IgD-negative memory B cell (primary cell): ENCODE measurements at regions not wholly inside any gene's neighbourhood (a gene's known extent, or its start where the extent isn't known, plus 50 kb on each side); places are given as distances from the start of the nearest gene placed in this dataset.

Experiments
- H3K27ac Mint-ChIP-seq, 3 donors: one replicate each; pipeline ENCODE4 v1.8.0; 2020 to 2022; ENCODE audit warnings: mild to moderate bottlenecking in 3 of 3, mixed read lengths in 3 of 3, moderate library complexity in 1 of 3
- H3K27me3 Mint-ChIP-seq: one replicate; pipeline ENCODE4 v1.8.0; 2021; ENCODE audit warnings: mixed read lengths
- H3K36me3 Mint-ChIP-seq: one replicate; pipeline ENCODE4 v1.8.0; 2020; ENCODE audit warnings: mild to moderate bottlenecking, mixed read lengths
- H3K4me1 Mint-ChIP-seq, 3 donors: one replicate each; pipeline ENCODE4 v1.8.0; 2020 to 2022; ENCODE audit warnings: mixed read lengths in 3 of 3, mild to moderate bottlenecking in 1 of 3
- H3K4me3 Mint-ChIP-seq, 4 donors: one replicate each; pipeline ENCODE4 v1.8.0; 2020 to 2022; ENCODE audit warnings: mild to moderate bottlenecking in 4 of 4, mixed read lengths in 4 of 4, moderate library complexity in 3 of 4
- H3K9me3 Mint-ChIP-seq, 3 donors: one replicate each; pipeline ENCODE4 v1.8.0; 2020 to 2021; ENCODE audit warnings: mixed read lengths in 3 of 3, mild to moderate bottlenecking in 1 of 3

DNA sequence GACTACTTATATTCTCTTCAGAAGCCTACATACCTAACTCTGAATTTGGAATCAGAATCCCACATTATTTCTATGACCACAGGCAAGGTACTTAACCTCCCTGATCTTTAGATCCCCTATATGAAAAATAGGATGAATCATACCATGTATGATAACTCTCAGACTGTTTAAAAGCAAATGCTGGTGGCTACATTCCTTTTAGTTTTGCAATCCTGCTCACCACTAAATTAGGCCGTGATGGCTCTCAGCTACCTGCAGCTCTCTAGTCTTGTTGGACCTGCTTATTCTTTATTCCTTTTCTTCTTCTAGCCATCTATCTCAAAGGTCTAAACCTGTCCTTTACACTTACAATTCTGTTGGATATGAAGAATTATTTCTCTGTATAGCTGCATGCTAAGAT is 303.4 kb upstream of the ATP10B start:
- Mint-ChIP-seq H3K4me1 (no peaks in the 10 kb centered on the region), H3K27ac (no peak overlapping the region), H3K27me3 (peaks cover 3% of the 10 kb centered on the region), H3K36me3 (no peaks in the 10 kb centered on the region), H3K4me3 (no peak overlapping the region), H3K9me3 (peaks cover 4 to 6% (median 4%) of the 10 kb centered on the region in 3 donors)

DNA sequence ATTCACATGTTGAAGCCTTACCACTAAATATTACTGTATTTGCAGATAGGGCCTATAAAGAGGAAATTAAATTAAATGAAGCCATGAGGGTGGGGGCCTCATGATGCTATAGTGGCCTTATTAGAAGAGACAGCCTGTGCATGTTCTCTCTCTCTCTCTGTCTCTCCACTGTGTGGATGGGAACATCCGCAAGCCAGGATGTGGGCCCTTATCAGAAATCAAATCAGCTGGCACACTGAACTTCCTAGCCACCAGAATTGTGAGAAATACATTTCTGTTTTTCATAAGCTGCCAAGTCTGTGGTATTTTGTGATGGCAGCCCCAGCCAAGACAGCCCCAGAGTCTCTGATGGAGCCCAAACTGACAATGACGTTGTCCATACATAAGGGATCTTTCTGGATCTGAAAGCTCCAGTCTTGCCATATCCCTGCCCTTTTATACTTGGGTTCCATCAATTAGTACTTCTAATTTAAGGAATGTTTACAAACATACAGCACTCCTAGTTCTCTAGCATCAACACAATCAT is 300.5 kb upstream of the ATP10B start:
- H3K9me3 Mint-ChIP-seq, result peaks cover 0 to 6% (median 4%) of the 10 kb centered on the region in 3 donors
- no peaks in the 10 kb centered on the region for H3K36me3 Mint-ChIP-seq
- H3K27ac Mint-ChIP-seq, result no peak overlapping the region
- H3K4me3 Mint-ChIP-seq, result no peak overlapping the region
- H3K27me3 Mint-ChIP-seq, result peaks cover 3% of the 10 kb centered on the region
- H3K4me1 Mint-ChIP-seq, result no peaks in the 10 kb centered on the region

DNA sequence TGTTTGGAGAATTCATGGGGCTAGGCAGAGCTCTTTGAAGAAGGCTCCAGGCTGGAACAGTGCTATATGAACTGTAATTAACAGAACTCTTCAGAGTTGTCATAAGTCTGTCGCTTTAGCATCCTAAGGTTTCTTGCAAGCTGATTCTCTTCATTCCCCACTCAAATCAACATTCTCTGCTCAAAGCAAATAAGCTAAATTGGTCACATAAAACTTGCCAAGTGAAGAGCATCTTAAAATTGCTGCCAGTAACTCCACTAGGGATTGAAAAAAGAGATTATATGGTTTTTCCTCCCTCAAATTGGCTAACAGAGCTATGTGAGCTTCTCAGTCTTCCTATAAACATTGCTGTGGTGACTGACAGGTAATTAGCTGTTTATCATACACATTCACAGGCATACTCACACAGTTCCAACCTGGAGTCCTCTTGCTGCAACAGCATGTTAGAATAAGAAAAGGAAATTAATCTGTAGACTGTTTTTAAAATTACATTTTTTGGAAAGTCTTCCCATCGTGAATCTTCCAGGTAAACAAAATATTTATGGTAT is 298.5 kb upstream of the ATP10B start:
- H3K27ac Mint-ChIP-seq, result no peak overlapping the region
- H3K4me1 Mint-ChIP-seq, result no peaks in the 10 kb centered on the region
- H3K27me3 Mint-ChIP-seq, result peaks cover 2% of the 10 kb centered on the region
- H3K4me3 Mint-ChIP-seq, result no peak overlapping the region
- H3K9me3 Mint-ChIP-seq, result peaks cover 2 to 9% (median 2%) of the 10 kb centered on the region in 3 donors
- H3K36me3 Mint-ChIP-seq, result peaks cover 2% of the 10 kb centered on the region

DNA sequence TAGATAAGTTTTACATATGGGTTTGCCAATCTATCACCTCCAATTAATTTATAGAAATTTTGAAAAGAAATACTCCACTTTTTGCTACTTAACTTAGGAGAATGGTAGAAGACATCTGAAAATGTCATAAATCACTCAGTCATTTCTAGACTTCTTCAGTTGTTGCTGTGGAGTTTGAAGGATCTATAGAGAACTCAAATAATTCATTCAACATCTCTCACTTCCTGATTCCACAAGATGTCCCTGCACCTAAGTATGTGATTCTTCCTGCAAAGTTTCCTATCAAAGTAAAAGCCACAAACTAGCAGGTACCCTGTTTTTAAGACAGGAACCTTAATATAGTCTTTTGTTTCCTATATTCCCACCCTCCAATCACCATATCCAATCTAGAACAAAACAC is 297.1 kb upstream of the ATP10B start:
- Mint-ChIP-seq H3K27ac (no peak overlapping the region), H3K4me3 (no peak overlapping the region), H3K27me3 (peaks cover 2% of the 10 kb centered on the region), H3K9me3 (peaks cover 0 to 13% (median 2%) of the 10 kb centered on the region in 3 donors), H3K4me1 (no peaks in the 10 kb centered on the region), H3K36me3 (peaks cover 2% of the 10 kb centered on the region)

DNA sequence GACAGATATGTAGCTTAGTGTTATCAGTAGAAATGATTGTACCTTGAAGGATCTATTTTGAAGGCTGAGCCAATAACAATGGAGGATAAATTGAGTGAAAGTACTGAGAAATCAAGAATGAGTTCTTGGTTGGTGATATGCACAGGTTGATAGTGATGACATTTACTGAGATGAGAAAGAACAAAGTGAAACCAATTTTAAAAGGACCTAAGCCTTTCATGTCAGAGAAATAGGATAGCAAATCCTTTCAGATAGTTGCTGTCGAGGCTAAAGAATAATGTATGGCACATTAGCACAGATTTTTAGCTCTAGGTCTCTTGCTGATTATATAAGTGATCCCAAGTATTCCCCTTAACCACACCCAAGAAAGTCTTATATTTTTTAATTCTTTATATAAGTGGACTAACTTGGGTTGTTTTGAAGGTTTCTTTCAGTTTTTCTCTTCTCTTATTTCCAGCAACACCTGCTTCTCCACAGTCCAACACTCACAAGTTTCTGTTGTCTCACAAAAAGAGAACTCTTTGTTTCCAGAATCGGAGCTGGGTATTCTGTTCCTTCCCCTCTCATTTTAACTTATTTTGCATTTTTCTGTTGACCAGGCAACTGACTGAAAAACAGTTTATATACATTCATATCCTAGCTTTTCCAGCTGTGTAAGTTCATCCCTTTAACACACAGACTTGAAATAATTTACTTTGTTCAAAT is 286.9 kb upstream of the ATP10B start:
- H3K4me1 Mint-ChIP-seq, result no peaks in the 10 kb centered on the region
- H3K27me3 Mint-ChIP-seq, result no peaks in the 10 kb centered on the region
- H3K9me3 Mint-ChIP-seq, result peaks cover 0 to 11% (median 2%) of the 10 kb centered on the region in 3 donors
- H3K27ac Mint-ChIP-seq, result no peak overlapping the region
- no peaks in the 10 kb centered on the region for H3K36me3 Mint-ChIP-seq
- no peak overlapping the region for H3K4me3 Mint-ChIP-seq

DNA sequence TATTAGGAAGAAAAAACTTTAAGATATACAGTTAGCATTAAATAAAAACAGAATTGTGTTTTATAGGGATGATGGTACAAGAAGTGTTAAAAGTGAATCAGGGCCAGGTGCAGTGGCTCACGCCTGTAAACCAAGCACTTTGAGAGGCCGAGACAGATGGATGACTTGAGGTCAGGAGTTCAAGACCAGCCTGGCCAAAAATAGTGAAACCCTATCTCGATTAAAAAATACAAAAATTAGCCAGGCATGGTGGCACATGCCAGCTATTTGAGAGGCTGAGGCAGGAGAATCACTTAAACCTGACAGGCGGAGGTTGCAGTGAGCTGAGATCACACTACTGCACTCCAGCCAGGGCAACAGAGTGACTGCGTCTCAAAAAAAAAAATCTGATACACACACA is 282.9 kb upstream of the ATP10B start:
- Mint-ChIP-seq H3K36me3 (no peaks in the 10 kb centered on the region), H3K4me3 (no peak overlapping the region), H3K9me3 (no peaks in the 10 kb centered on the region), H3K4me1 (no peaks in the 10 kb centered on the region), H3K27ac (no peak overlapping the region), H3K27me3 (peaks cover 5% of the 10 kb centered on the region)

DNA sequence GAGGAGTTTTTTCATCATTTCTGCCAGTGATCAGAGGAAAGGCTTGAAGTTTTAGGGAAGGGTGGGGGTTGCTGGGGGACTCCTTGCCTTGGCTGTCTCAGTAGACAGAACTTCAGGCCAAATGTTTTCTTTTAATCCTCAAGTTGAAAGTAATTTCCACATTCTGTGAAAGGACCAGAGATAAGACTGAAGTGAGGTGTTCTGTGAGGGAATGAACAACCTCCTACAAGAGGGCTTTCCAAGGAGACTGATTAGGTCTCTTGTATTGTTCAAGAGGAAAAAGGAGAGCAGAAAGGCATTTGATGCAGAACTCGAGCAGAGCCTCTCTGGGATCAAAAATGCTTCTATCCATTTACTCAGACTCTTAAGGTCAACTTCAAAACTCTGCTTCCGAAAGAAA is 282.1 kb upstream of the ATP10B start:
- Mint-ChIP-seq H3K4me3 (no peak overlapping the region), H3K9me3 (no peaks in the 10 kb centered on the region), H3K36me3 (no peaks in the 10 kb centered on the region), H3K27me3 (peaks cover 5% of the 10 kb centered on the region), H3K27ac (no peak overlapping the region), H3K4me1 (no peaks in the 10 kb centered on the region)

DNA sequence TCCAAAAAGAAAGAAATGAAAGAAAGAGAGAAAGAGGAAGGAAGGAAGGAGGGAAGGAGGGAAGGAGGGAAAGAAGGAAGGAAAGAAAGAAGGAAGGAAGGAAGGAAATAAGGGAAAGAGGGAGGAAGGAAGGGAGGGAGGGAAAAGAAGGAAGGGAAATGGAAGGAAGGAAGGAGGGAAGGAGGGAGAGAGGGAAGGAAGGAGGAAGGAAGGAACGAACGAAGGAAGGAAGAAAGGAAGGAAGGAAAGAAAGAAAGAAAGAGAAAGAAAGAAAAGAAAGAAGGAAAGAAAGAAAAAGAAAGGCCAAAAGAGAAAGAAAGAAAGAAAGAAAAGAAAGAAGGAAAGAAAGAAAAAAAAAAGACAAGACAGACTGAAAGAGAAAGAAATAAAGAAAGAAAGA is 263.9 kb upstream of the ATP10B start:
- Mint-ChIP-seq H3K4me1 (no peaks in the 10 kb centered on the region), H3K36me3 (no peaks in the 10 kb centered on the region), H3K27me3 (peaks cover 2% of the 10 kb centered on the region), H3K9me3 (no peaks in the 10 kb centered on the region), H3K27ac (no peak overlapping the region), H3K4me3 (no peak overlapping the region)

DNA sequence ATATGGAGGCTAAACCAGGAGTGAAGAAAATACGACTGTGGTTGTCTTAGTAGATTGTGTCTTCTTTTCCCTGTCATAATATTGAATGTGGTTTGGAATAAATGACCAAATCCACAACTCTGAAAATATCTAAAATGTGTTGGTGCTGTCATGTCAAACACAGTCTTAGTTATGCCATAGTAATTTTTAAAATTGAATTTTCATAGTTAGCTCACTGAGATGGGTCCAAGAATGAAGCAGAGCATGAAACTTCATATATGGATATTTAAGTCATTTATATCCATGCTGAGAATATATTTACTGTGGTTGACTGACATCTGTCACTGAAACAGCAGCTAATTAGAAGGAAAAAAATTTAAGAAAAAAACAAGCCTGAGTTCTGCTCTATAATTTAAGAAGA is 260.4 kb upstream of the ATP10B start:
- no peaks in the 10 kb centered on the region for H3K36me3 Mint-ChIP-seq
- H3K9me3 Mint-ChIP-seq, result no peaks in the 10 kb centered on the region
- no peak overlapping the region for H3K27ac Mint-ChIP-seq
- no peaks in the 10 kb centered on the region for H3K4me1 Mint-ChIP-seq
- no peak overlapping the region for H3K4me3 Mint-ChIP-seq
- peaks cover 2% of the 10 kb centered on the region for H3K27me3 Mint-ChIP-seq

DNA sequence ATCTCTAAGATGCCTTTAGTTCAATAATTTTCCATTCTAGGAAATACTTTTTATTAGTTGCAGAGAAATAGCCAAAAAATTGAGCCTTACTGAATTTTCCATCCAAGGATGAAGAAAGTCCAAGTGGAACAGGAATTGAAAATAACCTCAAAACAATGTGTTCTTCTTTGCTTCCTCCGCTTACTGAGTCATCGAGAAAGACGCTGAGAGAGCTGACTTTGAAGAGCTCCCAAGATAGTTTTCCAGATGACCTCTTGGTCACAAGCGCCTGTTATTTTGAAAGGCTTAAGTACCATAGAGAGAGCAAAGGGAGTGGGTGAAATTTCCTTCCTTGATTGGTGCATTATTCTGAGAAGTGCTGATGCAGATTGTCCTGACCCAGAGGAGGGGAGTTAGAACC is 253.5 kb upstream of the ATP10B start:
- H3K4me3 Mint-ChIP-seq, result no peak overlapping the region
- no peaks in the 10 kb centered on the region for H3K27me3 Mint-ChIP-seq
- H3K36me3 Mint-ChIP-seq, result no peaks in the 10 kb centered on the region
- H3K27ac Mint-ChIP-seq, result no peak overlapping the region
- H3K9me3 Mint-ChIP-seq, result peaks cover 0 to 2% (median 0%) of the 10 kb centered on the region in 3 donors
- no peaks in the 10 kb centered on the region for H3K4me1 Mint-ChIP-seq

DNA sequence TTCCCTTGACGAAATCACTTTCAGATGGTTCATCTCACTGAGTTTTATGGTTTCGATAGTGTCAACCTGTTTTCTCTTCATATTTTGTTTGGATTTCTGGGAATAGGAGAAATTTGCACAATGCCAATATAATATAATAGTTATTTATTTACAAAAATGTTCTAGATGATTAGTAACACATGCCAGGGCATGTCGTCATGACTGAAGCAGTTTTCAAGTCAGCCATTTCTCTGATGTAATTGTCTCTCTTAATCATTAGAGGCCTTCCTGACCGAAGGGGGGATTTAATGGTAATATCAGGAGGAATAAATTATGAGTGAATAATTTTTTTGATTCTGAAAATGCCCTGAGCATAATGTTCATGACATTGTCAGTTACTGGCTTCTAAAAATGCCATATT is 246.5 kb upstream of the ATP10B start:
- Mint-ChIP-seq H3K27ac (no peak overlapping the region), H3K36me3 (peaks cover 1% of the 10 kb centered on the region), H3K4me3 (no peak overlapping the region), H3K4me1 (no peaks in the 10 kb centered on the region), H3K9me3 (peaks cover 0 to 4% (median 1%) of the 10 kb centered on the region in 3 donors), H3K27me3 (no peaks in the 10 kb centered on the region)

DNA sequence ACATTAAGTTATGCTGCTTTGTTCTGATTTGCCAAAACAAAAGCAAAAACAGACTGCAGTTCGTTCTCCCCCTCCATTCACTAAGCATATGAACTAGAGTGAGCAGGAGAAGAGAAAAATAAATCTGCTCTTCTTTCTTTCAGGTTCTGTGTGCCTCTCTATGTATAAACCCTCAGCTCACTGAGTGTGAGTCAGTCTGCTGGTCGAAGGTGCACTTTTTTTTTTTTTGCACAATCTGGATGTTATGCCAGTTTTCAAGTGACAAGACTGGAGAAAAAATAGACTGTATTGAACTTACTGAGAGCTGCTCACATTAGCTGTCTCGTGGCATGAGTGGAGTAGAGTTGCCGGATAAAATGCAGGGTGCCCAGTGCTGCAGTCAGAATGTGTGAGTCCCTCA is 244.6 kb upstream of the ATP10B start:
- Mint-ChIP-seq H3K4me3 (no peak overlapping the region), H3K27me3 (no peaks in the 10 kb centered on the region), H3K36me3 (peaks cover 1% of the 10 kb centered on the region), H3K4me1 (no peaks in the 10 kb centered on the region), H3K27ac (no peak overlapping the region), H3K9me3 (peaks cover 0 to 4% (median 3%) of the 10 kb centered on the region in 3 donors)

DNA sequence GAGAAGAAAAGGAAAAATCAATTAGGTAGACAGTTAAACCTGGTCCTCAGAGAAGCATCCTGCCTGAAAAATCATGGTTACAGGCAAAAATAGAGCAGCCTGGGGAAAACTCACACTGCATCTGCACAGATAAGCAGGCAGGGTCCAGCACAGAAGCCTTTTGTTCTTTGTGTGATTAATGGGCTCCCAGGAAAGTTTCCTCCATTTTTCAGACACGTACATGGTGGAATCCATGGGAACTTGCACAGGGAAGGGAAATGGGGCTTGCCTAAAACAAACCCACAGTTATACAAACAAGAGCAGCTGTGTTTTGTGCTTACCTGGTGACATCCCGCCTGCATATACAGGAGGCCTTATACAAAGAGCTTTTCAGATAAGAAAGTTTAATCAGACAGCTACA is 243.9 kb upstream of the ATP10B start:
- H3K27me3 Mint-ChIP-seq, result no peaks in the 10 kb centered on the region
- no peak overlapping the region for H3K27ac Mint-ChIP-seq
- H3K36me3 Mint-ChIP-seq, result peaks cover 1% of the 10 kb centered on the region
- no peak overlapping the region for H3K4me3 Mint-ChIP-seq
- peaks cover 0 to 4% (median 3%) of the 10 kb centered on the region in 3 donors for H3K9me3 Mint-ChIP-seq
- no peaks in the 10 kb centered on the region for H3K4me1 Mint-ChIP-seq

DNA sequence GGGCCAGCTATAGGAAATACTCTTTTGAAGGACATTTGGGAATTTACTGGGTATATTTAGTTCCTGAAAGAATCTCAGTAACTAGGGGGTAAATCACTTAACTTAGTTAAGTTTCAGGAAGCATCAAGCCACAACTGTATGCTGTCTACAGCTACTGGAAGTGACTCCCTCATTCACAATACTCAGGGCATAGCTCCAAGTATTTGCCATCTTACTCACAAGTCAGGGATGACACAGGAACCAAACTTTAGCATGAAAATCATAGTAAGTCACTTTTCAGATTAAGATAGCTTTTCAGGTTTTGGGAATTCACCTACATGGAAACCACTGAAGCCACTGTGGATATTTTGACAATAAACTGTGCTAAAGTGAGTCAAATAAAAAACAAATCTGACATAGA is 242.4 kb upstream of the ATP10B start:
- Mint-ChIP-seq H3K9me3 (peaks cover 0 to 6% (median 3%) of the 10 kb centered on the region in 3 donors), H3K4me3 (no peak overlapping the region), H3K36me3 (peaks cover 1% of the 10 kb centered on the region), H3K27me3 (no peaks in the 10 kb centered on the region), H3K27ac (no peak overlapping the region), H3K4me1 (no peaks in the 10 kb centered on the region)

DNA sequence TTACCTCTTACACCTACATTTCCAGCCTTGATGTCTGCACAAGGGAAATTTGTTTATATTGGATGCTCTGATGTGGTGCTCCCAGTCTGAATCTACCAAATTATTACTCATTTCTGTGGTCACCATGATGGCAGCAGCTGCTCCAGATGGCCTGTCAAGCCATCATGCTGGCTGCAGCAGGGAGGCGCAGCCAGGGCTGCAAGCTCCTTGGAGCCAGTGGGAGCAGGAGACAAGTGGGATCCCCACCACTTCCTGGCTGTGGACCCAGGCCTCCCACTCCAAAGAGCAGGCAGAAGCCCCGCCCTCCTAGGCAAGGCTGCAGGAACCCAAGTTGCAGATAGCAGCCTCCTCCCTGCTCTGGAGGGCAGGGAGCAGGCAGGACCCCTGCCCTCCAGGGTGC is 241.1 kb upstream of the ATP10B start:
- Mint-ChIP-seq H3K9me3 (peaks cover 0 to 8% (median 3%) of the 10 kb centered on the region in 3 donors), H3K36me3 (peaks cover 1% of the 10 kb centered on the region), H3K4me3 (no peak overlapping the region), H3K27ac (no peak overlapping the region), H3K4me1 (no peaks in the 10 kb centered on the region), H3K27me3 (no peaks in the 10 kb centered on the region)

DNA sequence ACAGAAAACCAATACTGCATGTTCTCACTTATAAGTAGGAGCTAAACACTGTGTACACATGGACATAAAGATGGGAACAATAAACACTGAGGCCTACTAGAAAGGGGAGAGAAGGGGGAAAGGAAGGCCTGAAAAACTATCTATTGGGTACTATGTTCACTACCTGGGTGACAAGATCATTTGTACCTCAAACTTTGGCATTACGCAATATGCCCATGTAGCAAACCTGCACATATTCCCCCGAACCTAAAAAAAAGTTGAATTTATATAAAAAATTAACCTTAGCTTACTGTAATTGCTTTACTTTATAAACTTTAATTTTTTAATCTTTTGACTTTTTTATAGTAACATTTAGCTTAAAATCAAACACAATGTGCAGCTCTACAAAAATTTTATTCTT is 237.6 kb upstream of the ATP10B start:
- Mint-ChIP-seq H3K9me3 (peaks cover 0 to 8% (median 3%) of the 10 kb centered on the region in 3 donors), H3K4me3 (no peak overlapping the region)

More for the DNA sequence above, 237.6 kb upstream of the ATP10B start:
- Mint-ChIP-seq H3K27ac (no peak overlapping the region), H3K4me1 (no peaks in the 10 kb centered on the region), H3K36me3 (peaks cover 1% of the 10 kb centered on the region), H3K27me3 (no peaks in the 10 kb centered on the region)
